HL-60/S4 treated with phorbol 12-myristate 13-acetate at 8.2 ng/mL for 4 days and 3 days (cell line): ENCODE measurements at regions not wholly inside any gene's neighbourhood (a gene's known extent, or its start where the extent isn't known, plus 50 kb on each side); places are given as distances from the start of the nearest gene placed in this dataset.

ENCODE experiments used
- in situ Hi-C: fragments of 300-500 bp; cut with MboI; formaldehyde crosslinking; loops from 2 replicates; pipeline ENCODE4 v1.15.0; 2022; ENCODE audit warnings: low sequenced_read_pairs

- in situ Hi-C loops, result no loop called here
These were observed 397.5 kb upstream of the PDE3A start for GRCh38 chr12:19970821-19971220.

- in situ Hi-C loops, result no loop called here
These were observed 396.7 kb upstream of the PDE3A start for GRCh38 chr12:19971361-19972280.

GRCh38 chr12:19972325-19973288 lies 395.7 kb upstream of the PDE3A start:
- in situ Hi-C loops, result no loop called here

GRCh38 chr12:19978193-19978592 lies 390.1 kb upstream of the PDE3A start:
- in situ Hi-C loops, result no loop called here

- in situ Hi-C loops, result no loop called here
These were observed 388.8 kb upstream of the PDE3A start for GRCh38 chr12:19979584-19979983.

- in situ Hi-C loops, result no loop called here
These were observed 386.4 kb upstream of the PDE3A start for GRCh38 chr12:19981944-19982343.

- in situ Hi-C loops, result no loop called here
These were observed 380.3 kb upstream of the PDE3A start for GRCh38 chr12:19988001-19988400.

GRCh38 chr12:19988459-19988873 lies 379.9 kb upstream of the PDE3A start:
- in situ Hi-C loops, result no loop called here

- in situ Hi-C loops, result no loop called here
These were observed 379.4 kb upstream of the PDE3A start for GRCh38 chr12:19988948-19989347.

GRCh38 chr12:19991146-19991545 lies 377.2 kb upstream of the PDE3A start:
- in situ Hi-C loops, result no loop called here

- in situ Hi-C loops, result no loop called here
These were observed 376.0 kb upstream of the PDE3A start for GRCh38 chr12:19992311-19992710.

GRCh38 chr12:19994968-19995367 lies 373.4 kb upstream of the PDE3A start:
- in situ Hi-C loops, result no loop called here

- in situ Hi-C loops, result no loop called here
These were observed 370.5 kb upstream of the PDE3A start for GRCh38 chr12:19997656-19998400.

GRCh38 chr12:19998411-19998810 lies 369.9 kb upstream of the PDE3A start:
- in situ Hi-C loops, result no loop called here

- in situ Hi-C loops, result no loop called here
These were observed 369.2 kb upstream of the PDE3A start for GRCh38 chr12:19998961-19999804.

- in situ Hi-C loops, result no loop called here
These were observed 368.6 kb upstream of the PDE3A start for GRCh38 chr12:19999805-20000138.

- in situ Hi-C loops, result no loop called here
These were observed 368.0 kb upstream of the PDE3A start for GRCh38 chr12:20000229-20000849.

- in situ Hi-C loops, result no loop called here
These were observed 365.1 kb upstream of the PDE3A start for GRCh38 chr12:20003252-20003651.

- in situ Hi-C loops, result no loop called here
These were observed 363.4 kb upstream of the PDE3A start for GRCh38 chr12:20004952-20005351.
